ENCODE measurements at regions not wholly inside any gene's neighbourhood (a gene's known extent, or its start where the extent isn't known, plus 50 kb on each side); places are given as distances from the start of the nearest gene placed in this dataset.

DNA sequence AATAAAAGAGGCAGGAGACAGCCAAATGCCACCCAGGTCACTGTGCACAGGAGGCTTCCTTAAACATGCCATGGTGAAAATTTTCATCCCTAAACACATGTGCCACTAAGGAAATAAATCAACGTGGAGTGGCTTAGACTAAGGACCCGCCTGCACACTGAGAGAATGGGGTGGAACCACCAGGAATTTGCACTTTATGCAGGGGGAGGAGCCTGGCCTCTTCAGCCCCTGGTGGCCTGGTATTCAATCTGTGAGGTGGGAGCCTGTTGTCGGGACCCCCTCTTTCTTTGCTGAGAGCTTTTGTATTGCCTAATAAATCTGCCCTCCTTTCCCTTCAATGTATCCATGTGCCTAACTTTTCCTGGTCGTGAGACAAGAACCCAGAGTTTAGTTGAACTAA lies 204.6 kb upstream of the NRP1 start:
- H3K27ac ChIP-seq, result no peak overlapping the region
- TF ChIP-seq, protein P1, sequence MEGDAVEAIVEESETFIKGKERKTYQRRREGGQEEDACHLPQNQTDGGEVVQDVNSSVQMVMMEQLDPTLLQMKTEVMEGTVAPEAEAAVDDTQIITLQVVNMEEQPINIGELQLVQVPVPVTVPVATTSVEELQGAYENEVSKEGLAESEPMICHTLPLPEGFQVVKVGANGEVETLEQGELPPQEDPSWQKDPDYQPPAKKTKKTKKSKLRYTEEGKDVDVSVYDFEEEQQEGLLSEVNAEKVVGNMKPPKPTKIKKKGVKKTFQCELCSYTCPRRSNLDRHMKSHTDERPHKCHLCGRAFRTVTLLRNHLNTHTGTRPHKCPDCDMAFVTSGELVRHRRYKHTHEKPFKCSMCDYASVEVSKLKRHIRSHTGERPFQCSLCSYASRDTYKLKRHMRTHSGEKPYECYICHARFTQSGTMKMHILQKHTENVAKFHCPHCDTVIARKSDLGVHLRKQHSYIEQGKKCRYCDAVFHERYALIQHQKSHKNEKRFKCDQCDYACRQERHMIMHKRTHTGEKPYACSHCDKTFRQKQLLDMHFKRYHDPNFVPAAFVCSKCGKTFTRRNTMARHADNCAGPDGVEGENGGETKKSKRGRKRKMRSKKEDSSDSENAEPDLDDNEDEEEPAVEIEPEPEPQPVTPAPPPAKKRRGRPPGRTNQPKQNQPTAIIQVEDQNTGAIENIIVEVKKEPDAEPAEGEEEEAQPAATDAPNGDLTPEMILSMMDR (IDR thresholded peaks at IDR 0.05), result no peak
- no peak for TF ChIP-seq ZFX (IDR thresholded peaks at IDR 0.05; ENCODE audit: borderline replicate concordance)

DNA sequence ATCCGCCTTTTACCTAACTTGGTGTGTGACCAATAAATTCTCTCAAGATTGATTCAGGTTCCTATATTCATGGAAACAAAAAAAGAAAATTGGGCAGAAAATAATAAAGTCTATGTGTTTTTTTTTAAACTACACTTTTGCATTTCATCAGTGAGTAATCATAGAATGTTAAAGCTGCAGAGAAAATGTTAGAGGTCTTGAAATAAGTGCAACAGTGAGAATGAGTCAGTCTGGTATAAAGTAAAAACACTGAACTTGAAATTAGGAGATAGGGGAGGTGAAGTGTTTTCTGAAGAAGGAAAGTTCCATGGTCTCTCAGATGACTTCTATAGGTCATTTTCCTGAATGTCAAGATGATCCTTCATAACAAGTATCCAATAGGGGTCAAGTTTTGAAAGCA lies 202.6 kb upstream of the NRP1 start:
- TF ChIP-seq ZFX (IDR thresholded peaks at IDR 0.05; ENCODE audit: borderline replicate concordance), result no peak
- TF ChIP-seq, protein P1 (IDR thresholded peaks at IDR 0.05), result no peak
- no peak overlapping the region for H3K27ac ChIP-seq

DNA sequence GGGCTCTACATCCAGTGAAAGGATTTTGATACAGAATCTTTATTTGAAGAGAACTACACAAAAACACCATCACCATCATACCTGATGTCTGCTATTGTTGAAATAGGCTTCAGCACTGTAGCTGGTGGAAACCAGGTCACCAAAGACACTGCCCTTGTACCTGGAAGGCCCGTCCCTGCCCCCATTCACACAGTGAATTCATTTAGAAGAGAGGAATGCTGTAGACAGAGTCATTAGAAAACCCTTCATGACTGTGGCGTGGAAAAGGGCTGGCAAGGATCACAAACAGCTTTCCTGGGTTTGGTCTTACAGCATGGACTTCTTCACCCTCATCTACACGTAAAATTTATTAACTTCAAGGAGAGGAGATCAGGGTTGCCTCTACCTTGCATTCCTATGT lies 202.0 kb upstream of the NRP1 start:
- TF ChIP-seq ZFX (IDR thresholded peaks at IDR 0.05; ENCODE audit: borderline replicate concordance), result no peak
- TF ChIP-seq, protein P1 (IDR thresholded peaks at IDR 0.05), result no peak
- no peak overlapping the region for H3K27ac ChIP-seq

DNA sequence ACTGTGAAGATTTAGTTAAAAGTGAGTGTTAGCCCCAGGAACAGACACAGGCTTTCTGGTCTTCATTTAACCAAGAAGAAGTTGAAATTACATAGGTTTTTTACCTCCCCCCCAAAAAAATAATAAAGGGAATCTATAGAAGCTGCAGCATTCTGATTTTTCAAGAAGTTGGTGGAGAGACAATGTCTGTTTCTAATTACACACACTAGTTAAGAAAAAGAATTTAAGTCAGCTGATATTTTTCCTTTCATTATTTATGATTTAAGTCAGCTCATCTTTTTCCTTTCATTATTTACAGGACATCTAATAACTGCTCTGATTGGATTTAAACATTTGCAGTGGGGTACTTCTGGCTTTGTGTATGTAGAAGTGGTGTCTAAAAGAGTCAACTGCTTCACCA lies 201.4 kb upstream of the NRP1 start:
- TF ChIP-seq, protein P1 (IDR thresholded peaks at IDR 0.05), result no peak
- TF ChIP-seq ZFX (IDR thresholded peaks at IDR 0.05; ENCODE audit: borderline replicate concordance), result no peak
- H3K27ac ChIP-seq, result no peak overlapping the region

DNA sequence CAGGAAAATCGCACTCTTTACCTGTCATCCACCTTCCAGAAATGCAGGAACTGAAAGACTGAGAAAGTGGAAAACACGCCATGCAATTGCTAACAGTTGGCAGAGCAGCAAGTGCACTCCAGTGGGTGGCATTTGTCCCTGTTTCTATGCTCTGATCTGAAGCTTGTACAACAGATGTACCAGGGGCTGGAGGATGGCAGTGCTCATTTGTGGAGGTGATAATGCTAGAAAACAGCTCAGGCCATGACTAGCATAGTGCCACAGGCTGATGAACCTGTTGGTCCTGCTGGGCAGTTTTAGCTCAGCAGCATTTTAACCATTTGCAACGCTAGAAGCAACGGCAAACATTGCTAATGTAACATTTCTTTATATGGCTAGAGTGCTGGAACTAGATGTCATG lies 199.9 kb upstream of the NRP1 start:
- TF ChIP-seq, protein P1 (IDR thresholded peaks at IDR 0.05), result no peak
- TF ChIP-seq ZFX (IDR thresholded peaks at IDR 0.05; ENCODE audit: borderline replicate concordance), result no peak
- no peak overlapping the region for H3K27ac ChIP-seq

DNA sequence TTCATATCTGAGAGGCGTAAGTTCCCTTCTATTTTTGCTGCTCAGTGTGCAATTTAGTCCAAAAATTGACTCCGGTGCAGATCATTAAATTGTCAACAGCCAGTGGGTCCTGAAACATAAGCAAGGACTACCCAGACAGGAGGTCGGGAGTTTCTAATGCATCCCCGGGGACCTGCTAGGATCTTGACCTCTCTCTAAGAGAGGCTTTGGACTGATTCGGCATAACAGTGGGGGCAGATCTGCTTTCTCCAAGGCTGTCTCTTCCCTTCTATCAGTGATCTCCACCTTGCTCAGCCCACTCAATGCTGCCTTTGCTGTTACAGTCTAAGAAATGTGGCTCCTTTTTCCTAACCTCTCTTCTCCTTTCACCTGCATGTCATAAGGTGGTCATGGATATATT lies 199.1 kb upstream of the NRP1 start:
- TF ChIP-seq, protein P1 (IDR thresholded peaks at IDR 0.05), result no peak
- TF ChIP-seq ZFX (IDR thresholded peaks at IDR 0.05; ENCODE audit: borderline replicate concordance), result no peak
- no peak overlapping the region for H3K27ac ChIP-seq

DNA sequence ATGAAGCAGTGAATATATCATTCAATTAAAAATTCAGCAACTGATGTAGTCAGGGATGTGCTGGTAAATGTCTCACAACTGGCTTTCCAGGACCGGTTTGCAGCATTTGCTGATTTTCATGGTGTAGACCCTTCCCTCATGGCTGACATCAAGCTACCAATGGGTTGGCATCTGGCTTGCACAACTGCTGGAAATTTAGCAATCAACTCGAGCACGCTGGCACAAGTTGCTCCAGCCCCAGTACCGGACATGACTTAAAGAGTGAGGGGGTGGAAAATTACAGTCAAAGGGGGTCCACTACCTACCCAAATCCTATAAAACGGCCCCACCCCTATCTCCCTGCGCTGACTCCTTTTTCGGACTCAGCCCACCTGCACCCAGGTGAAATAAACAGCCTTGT lies 198.4 kb upstream of the NRP1 start:
- H3K27ac ChIP-seq, result no peak overlapping the region
- no peak for TF ChIP-seq ZFX (IDR thresholded peaks at IDR 0.05; ENCODE audit: borderline replicate concordance)
- TF ChIP-seq, protein P1 (IDR thresholded peaks at IDR 0.05), result no peak
